CD4-positive, alpha-beta T cell treated with Interleukin-10 for 1 hour (primary cell): ENCODE measurements at regions not wholly inside any gene's neighbourhood (a gene's known extent, or its start where the extent isn't known, plus 50 kb on each side); places are given as distances from the start of the nearest gene placed in this dataset.
"Not testable (repeated sequence)": the region's sequence is repeated elsewhere in the genome, so short reads cannot be mapped to it uniquely, and the experiment has no call there.

Source experiments
- DNase-seq: peaks from one replicate; pipeline ENCODE4 v3.0.0-alpha.2; 2020

DNA sequence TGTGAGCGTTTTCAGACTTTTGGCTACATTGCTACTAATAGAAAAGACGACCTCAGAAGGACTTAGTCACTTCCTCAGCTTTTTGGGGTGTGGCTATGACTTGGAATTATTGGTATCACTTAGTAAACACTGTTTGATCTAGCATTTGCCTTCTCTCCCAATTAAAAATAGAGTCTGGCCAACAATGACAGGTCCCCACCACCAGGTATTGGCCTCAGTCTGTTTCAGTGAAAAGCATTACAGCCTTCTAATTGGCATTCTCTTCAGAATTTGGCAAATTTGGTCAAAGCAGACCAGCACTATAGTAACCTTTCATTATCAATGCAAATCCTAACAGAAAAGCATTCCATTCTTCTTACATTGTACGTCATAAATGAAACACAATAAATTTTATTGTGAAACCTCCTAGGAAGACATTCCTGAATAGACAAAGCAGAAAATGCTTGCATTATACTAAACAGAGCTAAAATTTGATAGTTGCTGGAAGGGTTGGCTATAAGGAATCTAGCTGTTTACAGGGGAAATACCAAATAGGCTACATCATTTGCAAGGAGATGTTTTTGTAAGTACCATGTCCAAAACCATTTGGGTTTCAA is 613.9 kb downstream of the IRS1 start:
- no peak for DNase-seq

GRCh38 chr2:226184940-226185615 is 614.5 kb downstream of the IRS1 start:
- DNase-seq = no peak

DNA sequence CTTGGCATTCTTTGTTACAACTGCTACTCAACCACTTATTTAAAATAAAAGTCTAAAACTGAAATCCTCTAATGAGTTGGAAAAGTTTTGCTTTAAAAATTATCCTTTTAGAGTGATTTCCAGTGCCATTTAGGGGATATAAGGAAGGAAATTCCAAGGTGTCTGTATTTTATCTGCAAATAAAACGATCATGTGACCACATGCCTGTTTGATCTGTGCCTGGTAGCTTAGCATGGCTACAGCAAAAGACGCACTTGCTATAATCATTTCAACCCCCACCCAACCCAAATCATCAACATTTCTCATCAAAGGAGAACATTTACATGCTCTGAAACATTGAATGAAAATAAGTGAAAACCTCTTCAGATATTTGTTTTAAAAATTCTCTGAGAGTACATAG is 615.1 kb downstream of the IRS1 start:
- no peak for DNase-seq

- DNase-seq = no peak
Measured at GRCh38 chr2:226183550-226183949, 616.1 kb downstream of the IRS1 start.

DNA sequence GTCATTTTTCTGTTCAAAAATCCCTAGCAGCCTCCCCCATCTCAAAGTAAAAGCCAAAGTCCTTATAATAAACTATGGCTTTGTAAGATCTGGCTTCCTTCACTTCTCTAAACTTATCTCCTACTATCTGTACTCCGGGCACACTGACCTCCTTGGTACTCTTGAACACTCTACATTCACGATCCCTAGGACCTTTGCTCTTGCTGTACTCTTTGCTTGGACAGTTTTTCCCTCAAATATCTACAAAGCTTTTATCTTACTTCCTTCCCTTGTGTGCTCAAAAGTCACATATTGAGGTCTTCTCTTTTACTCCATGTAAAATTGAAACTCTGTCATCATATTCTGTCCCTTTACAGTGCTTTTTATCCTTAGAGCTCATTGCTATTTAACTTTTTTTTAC is 616.6 kb downstream of the IRS1 start:
- DNase-seq = no peak

GRCh38 chr2:226181909-226182308 is 617.7 kb downstream of the IRS1 start:
- DNase-seq = no peak

- DNase-seq = no peak
Measured at GRCh38 chr2:226180281-226180884, 619.2 kb downstream of the IRS1 start.

DNA sequence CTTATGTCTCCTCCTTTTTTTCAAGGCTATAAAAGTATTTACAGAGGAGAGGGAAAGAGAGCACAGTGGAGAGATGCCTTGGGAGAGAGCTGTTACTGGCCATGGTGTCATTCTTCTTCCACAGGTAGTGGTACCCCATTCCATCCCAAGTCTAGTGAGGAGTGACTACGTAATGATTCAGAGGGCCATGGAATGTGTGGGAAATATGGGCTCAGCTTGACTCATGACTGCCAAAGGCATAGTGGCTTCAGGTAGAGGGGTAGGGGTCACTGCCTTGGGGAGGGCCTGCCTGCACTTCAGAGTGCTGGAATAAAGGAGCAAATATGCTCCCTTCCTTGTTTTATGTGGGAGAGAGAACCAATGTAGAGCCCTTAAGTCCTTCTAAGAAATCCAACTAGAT is 620.6 kb downstream of the IRS1 start:
- DNase-seq = no peak

DNA sequence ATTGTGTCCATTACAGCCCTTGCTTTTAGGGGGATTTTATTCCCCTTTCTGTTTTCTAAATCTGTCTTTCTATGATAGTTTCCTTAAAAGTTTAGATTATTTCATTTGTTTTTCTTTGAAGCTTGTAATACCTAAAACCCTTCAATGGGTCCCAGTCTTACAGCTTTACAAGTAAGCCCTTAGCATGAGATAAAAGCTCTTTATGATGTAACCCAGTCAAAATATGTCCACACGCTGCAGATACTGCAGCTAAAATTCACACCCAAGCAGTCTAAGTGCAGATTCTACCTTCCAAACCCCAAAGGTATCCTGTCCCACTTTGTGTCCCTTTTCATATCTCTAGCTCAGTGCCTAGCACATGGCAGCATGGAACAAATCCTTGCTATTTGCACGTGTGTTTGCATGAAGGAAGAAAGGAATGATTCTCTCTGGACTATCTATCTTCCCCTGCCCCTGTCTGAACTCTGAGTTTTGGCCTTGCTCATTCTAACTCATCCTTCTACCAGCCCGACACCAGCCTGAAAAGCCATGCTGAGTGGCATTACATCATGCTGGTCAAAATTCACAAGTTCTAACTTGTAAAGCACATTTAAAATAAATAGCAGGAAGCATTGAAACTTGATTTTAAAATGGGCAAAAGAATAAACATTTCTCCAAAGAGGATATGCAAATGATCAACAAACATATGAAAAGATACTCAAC is 623.2 kb downstream of the IRS1 start:
- no peak for DNase-seq

GRCh38 chr2:226174390-226174789 is 625.2 kb downstream of the IRS1 start:
- DNase-seq = no peak

GRCh38 chr2:226172939-226173338 is 626.7 kb downstream of the IRS1 start:
- no peak for DNase-seq

- DNase-seq = no peak
Measured at GRCh38 chr2:226172309-226172708, 627.3 kb downstream of the IRS1 start.

DNA sequence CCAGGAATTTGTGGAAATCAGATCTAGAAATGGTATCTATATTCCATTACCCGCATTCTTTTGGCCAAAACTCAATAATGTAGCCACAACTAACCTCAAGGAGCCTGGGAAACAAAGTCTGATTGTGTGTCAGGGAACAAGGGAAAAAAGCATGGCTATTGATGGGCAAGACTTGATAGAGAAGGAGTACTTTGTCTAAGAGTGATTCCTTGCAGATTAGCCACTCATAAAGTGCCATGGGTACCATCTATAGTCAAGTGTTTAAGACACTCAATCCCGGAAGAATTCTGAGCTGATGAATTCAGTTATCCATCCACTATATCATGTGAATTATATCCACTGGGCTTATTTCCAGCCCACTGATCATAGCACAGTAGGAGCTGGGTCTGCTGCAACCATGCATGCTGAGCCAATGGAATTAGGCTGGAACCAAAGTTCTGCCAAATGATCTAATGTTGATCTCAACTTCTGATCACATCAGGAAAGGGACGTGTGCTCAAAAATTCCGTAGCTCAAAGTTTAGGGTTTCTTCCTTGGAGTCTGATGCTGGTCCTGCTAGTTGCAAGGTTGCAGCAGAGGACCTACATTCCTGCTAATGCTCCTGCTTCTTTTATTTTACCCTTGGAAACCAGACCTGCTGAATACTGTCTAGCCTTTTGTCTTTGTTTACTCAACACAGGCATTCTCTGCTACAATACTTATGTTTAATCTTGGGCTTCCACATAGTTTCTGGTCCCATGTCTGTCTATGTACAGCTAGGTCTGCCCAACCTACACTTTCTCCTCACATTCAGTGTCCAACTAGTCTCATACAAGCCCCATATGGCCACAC is 629.7 kb downstream of the IRS1 start:
- DNase-seq = no peak

DNA sequence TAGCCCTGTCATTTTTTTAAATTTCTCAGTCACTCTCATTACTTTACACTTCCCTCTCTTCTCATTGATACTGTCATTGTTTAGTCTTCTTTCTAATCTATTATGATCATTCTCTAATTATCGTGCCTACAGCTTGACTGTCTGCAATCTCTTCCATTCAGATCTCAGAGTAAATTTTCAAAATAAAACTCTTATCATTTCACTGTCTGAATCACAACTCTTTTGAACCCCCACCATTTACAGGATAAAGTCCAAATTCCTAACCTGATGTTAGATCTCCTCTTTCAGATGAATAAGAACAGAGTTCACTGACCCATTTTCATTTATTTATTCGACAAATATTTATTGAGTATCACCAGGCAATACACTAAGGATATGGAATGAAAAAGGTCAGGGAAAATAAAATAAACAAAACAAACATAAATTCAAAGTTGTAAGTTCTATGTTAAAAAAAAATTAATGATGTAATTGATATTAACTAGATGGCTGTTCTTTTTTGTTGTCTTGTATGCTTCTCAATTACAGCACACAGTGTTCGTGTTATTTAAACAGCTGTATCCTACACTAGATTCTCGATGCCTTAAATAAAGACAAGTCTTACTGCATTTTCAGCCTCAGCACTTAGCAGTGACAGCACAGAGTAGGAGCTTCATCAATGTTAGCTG is 631.0 kb downstream of the IRS1 start:
- no peak for DNase-seq

- DNase-seq = no peak
Measured at GRCh38 chr2:226164512-226164911, 635.1 kb downstream of the IRS1 start.

DNA sequence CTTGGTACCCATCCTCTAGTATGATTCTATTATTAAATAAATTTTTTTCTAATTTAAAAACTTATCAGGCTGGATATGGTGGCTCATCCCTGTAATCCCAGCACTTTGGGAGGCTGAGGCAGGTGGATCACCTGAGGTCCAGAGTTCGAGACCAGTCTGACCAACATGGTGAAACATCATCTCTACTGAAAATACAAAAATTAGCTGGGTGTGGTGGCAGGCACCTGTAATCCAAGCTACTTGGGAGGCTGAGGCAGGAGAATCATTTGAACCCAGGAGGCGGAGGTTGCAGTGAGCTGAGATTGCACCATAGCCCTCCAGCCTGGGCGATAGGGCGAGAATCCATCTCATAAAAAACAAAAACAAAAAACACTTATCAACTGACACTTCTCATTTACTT is 639.0 kb downstream of the IRS1 start:
- DNase-seq = not testable (repeated sequence)

- DNase-seq = no peak
Measured at GRCh38 chr2:226159875-226160479, 639.6 kb downstream of the IRS1 start.

- DNase-seq = no peak
Measured at GRCh38 chr2:226158940-226159339, 640.7 kb downstream of the IRS1 start.

DNA sequence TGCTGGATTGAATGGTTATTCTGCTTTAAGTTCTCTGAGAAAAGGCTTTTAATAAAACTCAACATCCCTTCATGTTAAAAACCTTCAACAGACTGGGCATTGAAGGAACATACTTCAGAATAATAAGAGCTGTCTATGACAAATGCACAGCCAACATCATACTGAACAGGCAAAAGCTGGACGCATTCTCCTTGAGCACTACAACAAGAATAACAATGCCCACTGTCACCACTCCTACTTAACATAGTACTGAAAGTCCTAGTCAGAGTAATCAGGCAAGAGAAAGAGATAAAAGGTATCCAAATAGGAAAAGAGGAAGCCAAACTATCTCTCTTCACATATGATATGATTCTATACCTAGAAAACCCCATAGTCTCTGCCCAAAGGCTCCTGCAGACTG is 641.4 kb downstream of the IRS1 start:
- no peak for DNase-seq

DNA sequence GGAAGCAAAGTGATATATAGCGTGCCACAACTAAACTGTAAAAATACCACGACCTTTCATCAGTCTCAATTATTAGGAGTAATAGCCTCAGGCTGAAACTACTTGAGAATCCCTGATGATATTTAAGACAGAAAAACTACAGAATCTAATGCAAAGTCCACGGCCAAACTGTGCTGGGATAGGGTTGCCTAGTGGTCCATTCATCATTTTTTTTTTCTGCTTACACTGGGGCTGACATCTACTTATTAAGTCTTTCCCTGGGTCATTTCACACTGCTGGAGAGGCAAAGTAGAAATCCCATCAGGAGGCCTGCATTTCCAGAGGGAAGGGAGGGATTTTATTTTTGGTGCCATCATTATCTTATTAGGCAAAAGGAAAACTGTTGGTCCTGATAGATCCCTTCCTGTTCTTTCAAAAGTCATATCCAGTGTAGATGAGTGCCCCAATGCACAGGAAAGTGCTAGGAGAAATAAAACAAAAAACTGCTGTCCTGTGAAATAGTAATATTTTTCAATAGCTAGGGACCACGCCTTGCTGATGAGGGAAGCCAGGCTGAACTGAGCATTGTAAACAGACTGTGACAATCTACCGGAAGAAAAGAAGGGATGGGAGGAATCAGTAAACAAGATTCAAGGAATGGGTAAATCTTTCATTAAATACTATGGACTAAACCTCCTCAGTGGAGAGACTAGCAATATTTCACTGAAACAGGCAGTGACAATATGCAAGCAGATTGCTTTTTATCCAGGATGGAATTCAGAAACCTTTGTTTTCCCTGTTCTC is 644.3 kb downstream of the IRS1 start:
- no peak for DNase-seq

- no peak for DNase-seq
Measured at GRCh38 chr2:226154610-226155009, 645.0 kb downstream of the IRS1 start.
